ENCODE measurements at regions not wholly inside any gene's neighbourhood (a gene's known extent, or its start where the extent isn't known, plus 50 kb on each side); places are given as distances from the start of the nearest gene placed in this dataset.

DNA sequence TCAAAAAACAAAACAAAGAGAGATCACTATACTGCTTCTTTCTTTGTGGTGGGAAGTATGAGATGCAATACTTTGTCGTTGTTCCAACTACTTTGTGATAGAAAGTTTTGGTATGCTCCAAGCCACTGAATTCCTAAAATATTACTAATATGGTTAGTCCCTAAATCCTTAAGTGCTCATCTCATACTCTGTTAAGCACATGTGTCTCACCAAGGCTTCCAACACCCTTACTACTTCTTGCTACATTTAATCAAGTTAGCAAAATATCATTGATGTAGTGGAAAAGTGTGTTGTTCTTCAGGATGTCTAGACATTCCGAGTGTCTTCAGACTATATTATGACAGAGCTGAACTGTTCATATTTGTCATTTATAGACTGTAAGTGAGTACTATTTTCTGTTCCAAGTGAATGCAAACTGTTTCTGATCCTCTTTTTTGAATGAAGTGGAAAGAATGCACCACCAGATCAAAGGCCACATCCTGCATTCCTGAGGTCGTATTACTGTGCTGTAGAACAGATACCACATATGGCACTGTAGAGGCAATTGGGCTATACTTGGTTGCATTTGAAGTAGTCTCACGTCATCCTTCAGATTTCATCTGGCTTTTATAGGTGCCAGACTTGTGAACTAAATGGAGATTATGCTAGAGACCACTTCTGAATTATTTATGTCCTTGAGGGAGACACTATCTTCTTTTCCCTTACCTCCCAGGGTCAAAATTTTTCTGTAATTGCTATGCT lies 298.4 kb upstream of the ZNF521 start:
- DNase-seq (ENCODE audit: low read depth, low spot score): no peak
- dilution Hi-C loops (cut with MboI; ENCODE audit: extremely low pct_ligation_motif_present, low sequenced_read_pairs): no loop called here

GRCh38 chr18:25648716-25649260 lies 296.8 kb upstream of the ZNF521 start:
- Histone ChIP-seq H3K4me1 (ENCODE audit: control insufficient read depth, extremely low read depth, insufficient read depth, low read length) (peaks cover 4% of the 10 kb centered on the region), H3K9me1 (ENCODE audit: control insufficient read depth, extremely low read depth, insufficient read depth, low read length) (no peaks in the 10 kb centered on the region), H4K20me1 (ENCODE audit: control insufficient read depth, extremely low read depth, insufficient read depth, low read length) (no peaks in the 10 kb centered on the region), H3K79me2 (ENCODE audit: control insufficient read depth, insufficient read depth, low read length) (no peaks in the 10 kb centered on the region), H3K27me3 (ENCODE audit: control insufficient read depth, extremely low read depth, insufficient read depth, low read length) (no peaks in the 10 kb centered on the region), H3K9ac (ENCODE audit: control insufficient read depth, extremely low read depth, insufficient read depth, low read length) (no peak overlapping the region), H3K4me2 (ENCODE audit: control insufficient read depth, extremely low read depth, insufficient read depth, low read depth, low read length) (no peak overlapping the region), H3K9me3 (ENCODE audit: control insufficient read depth, low read depth, low read length) (no peaks in the 10 kb centered on the region), H3K4me3 (ENCODE audit: control insufficient read depth in 2 of 3, extremely low read depth in 1 of 3, insufficient read depth in 2 of 3, low read depth in 1 of 3, low read length in 3 of 3) (no peak overlapping the region), H3K36me3 (ENCODE audit: control insufficient read depth in 2 of 2, extremely low read depth in 1 of 2, insufficient read depth in 2 of 2, low read length in 2 of 2) (no peaks in the 10 kb centered on the region), H2AFZ (ENCODE audit: control insufficient read depth, low read length) (no peak overlapping the region), H3K27ac (ENCODE audit: control insufficient read depth, insufficient read depth, low read length) (no peak overlapping the region)
- dilution Hi-C loops (cut with MboI; ENCODE audit: extremely low pct_ligation_motif_present, low sequenced_read_pairs): no loop called here
- TF ChIP-seq, protein P1, sequence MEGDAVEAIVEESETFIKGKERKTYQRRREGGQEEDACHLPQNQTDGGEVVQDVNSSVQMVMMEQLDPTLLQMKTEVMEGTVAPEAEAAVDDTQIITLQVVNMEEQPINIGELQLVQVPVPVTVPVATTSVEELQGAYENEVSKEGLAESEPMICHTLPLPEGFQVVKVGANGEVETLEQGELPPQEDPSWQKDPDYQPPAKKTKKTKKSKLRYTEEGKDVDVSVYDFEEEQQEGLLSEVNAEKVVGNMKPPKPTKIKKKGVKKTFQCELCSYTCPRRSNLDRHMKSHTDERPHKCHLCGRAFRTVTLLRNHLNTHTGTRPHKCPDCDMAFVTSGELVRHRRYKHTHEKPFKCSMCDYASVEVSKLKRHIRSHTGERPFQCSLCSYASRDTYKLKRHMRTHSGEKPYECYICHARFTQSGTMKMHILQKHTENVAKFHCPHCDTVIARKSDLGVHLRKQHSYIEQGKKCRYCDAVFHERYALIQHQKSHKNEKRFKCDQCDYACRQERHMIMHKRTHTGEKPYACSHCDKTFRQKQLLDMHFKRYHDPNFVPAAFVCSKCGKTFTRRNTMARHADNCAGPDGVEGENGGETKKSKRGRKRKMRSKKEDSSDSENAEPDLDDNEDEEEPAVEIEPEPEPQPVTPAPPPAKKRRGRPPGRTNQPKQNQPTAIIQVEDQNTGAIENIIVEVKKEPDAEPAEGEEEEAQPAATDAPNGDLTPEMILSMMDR (optimal IDR thresholded peaks at IDR 0.05 in 1 of 3, IDR thresholded peaks at IDR 0.05 in 1 of 3, conservative IDR thresholded peaks at IDR 0.05 in 1 of 3; ENCODE audit: extremely low read depth in 1 of 3, insufficient read depth in 2 of 3, low read length in 3 of 3): no peak
- no peak for TF ChIP-seq EZH2 (IDR thresholded peaks at IDR 0.05; ENCODE audit: low read length)
- FAIRE-seq (no peak), DNase-seq (ENCODE audit: low read depth, low spot score) (no peak)

More for the DNA sequence above, 298.4 kb upstream of the ZNF521 start:
- TF ChIP-seq EZH2 (IDR thresholded peaks at IDR 0.05; ENCODE audit: low read length): no peak
- TF ChIP-seq, protein P1 (optimal IDR thresholded peaks at IDR 0.05 in 1 of 3, IDR thresholded peaks at IDR 0.05 in 1 of 3, conservative IDR thresholded peaks at IDR 0.05 in 1 of 3; ENCODE audit: extremely low read depth in 1 of 3, insufficient read depth in 2 of 3, low read length in 3 of 3): no peak
- Histone ChIP-seq H3K4me3 (ENCODE audit: control insufficient read depth in 2 of 3, extremely low read depth in 1 of 3, insufficient read depth in 2 of 3, low read depth in 1 of 3, low read length in 3 of 3) (no peak overlapping the region), H3K36me3 (ENCODE audit: control insufficient read depth in 2 of 2, extremely low read depth in 1 of 2, insufficient read depth in 2 of 2, low read length in 2 of 2) (no peaks in the 10 kb centered on the region), H3K9ac (ENCODE audit: control insufficient read depth, extremely low read depth, insufficient read depth, low read length) (no peak overlapping the region), H3K4me1 (ENCODE audit: control insufficient read depth, extremely low read depth, insufficient read depth, low read length) (peaks cover 4% of the 10 kb centered on the region), H2AFZ (ENCODE audit: control insufficient read depth, low read length) (no peak overlapping the region), H3K27ac (ENCODE audit: control insufficient read depth, insufficient read depth, low read length) (no peak overlapping the region), H3K27me3 (ENCODE audit: control insufficient read depth, extremely low read depth, insufficient read depth, low read length) (no peaks in the 10 kb centered on the region), H3K9me3 (ENCODE audit: control insufficient read depth, low read depth, low read length) (no peaks in the 10 kb centered on the region), H3K79me2 (ENCODE audit: control insufficient read depth, insufficient read depth, low read length) (no peaks in the 10 kb centered on the region), H3K9me1 (ENCODE audit: control insufficient read depth, extremely low read depth, insufficient read depth, low read length) (no peaks in the 10 kb centered on the region), H3K4me2 (ENCODE audit: control insufficient read depth, extremely low read depth, insufficient read depth, low read depth, low read length) (no peak overlapping the region), H4K20me1 (ENCODE audit: control insufficient read depth, extremely low read depth, insufficient read depth, low read length) (no peaks in the 10 kb centered on the region)
- FAIRE-seq: peak; percentile 52

Measured in keratinocyte (primary cell).